ENCODE measurements at regions not wholly inside any gene's neighbourhood (a gene's known extent, or its start where the extent isn't known, plus 50 kb on each side); places are given as distances from the start of the nearest gene placed in this dataset.

DNA sequence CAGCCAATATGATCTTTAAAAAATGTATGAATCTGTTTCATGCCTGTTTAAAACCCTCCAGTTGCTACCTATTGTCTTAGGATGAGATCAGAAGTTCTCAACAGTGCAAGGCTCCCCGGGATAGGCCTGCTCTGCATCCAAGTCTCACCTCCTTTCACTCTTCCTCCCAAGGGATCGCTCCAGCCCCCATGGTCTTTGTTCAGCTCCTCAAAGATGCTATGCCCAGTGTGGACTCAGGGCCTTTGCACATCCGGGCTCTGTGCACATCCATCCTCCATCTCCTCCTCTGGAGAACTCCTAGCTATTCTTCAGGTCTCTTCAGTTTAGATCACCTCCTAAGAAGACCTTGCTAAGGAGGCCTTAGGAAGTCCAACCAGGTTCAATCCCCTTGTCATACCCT is 82.7 kb upstream of the LEP start:
- H3K4me3 ChIP-seq (ENCODE audit: low read depth in 1 of 5, low read length in 5 of 5), result no peak overlapping the region
- no peaks in the 10 kb centered on the region for H3K36me3 ChIP-seq (ENCODE audit: control insufficient read depth in 5 of 5, insufficient read depth in 5 of 5, low read length in 5 of 5)
- no peak overlapping the region for H3K27ac ChIP-seq (ENCODE audit: low read depth, low read length)
- H3K4me1 ChIP-seq (ENCODE audit: control insufficient read depth in 5 of 5, insufficient read depth in 5 of 5, low read length in 5 of 5), result no peaks in the 10 kb centered on the region
- no peak overlapping the region for H3K9ac ChIP-seq (ENCODE audit: low read length in 5 of 5)
- H3K9me3 ChIP-seq (ENCODE audit: control insufficient read depth in 5 of 5, low read length in 5 of 5), result no peaks in the 10 kb centered on the region
- H3K27me3 ChIP-seq (ENCODE audit: control insufficient read depth in 5 of 5, insufficient read depth in 4 of 5, low read length in 5 of 5), result peaks cover 0 to 25% (median 10%) of the 10 kb centered on the region in 5 donors

DNA sequence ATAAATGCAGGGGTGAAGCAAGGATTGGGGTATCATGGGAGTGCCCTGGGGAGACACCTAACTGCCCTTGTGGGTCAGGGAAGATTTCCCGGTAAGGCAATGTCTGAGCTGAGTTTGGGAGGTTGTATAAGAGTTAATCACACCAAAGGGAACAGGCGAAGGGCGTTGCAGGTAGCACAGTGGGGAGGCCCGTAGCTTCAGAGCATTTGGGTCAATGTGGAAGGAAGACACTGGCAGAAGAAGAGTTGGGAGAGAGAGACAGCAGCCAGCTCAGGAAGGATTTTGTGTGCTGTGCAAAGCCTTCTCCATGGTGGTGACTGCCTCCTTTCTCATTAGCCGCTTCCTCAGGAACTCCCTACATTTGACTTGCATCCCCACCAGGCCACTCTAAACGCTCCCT is 80.8 kb upstream of the LEP start:
- no peak overlapping the region for H3K4me3 ChIP-seq (ENCODE audit: low read depth in 1 of 5, low read length in 5 of 5)
- H3K36me3 ChIP-seq (ENCODE audit: control insufficient read depth in 5 of 5, insufficient read depth in 5 of 5, low read length in 5 of 5), result no peaks in the 10 kb centered on the region
- no peaks in the 10 kb centered on the region for H3K4me1 ChIP-seq (ENCODE audit: control insufficient read depth in 5 of 5, insufficient read depth in 5 of 5, low read length in 5 of 5)
- H3K9ac ChIP-seq (ENCODE audit: low read length in 5 of 5), result no peak overlapping the region
- H3K27me3 ChIP-seq (ENCODE audit: control insufficient read depth in 5 of 5, insufficient read depth in 4 of 5, low read length in 5 of 5), result peaks cover 17 to 40% (median 29%) of the 10 kb centered on the region in 5 donors
- no peak overlapping the region for H3K27ac ChIP-seq (ENCODE audit: low read depth, low read length)
- H3K9me3 ChIP-seq (ENCODE audit: control insufficient read depth in 5 of 5, low read length in 5 of 5), result no peaks in the 10 kb centered on the region

DNA sequence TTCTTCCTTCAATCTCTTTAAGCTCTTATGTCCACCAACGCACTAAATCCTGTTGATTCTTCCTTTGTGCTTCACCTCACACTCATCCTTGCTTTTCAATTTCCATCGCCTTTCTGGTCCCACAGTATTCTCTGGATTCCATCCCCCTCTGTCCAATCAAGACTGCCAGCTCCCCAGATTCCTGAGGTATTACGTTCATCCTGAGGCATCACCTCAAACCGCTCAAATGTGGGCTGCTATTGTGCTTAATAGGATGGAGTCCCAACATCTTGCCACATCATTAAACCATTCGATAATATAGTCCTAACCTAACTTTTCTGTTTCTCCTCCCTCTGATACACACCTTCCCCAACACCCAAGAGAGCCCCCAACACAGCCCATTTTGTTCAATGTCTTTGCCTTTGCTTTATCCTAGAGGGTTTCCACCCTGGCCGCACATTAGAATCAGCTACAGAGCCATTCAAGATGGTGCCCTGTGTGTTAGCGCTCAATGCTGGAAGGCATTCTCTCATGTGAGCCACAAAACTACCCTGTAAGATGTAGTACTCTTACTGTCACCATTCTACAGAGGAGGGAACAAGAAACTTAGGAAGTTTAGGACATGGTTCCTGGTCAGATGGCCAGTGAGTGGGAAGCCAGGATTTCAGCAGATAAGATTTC is 79.5 kb upstream of the LEP start:
- H3K27ac ChIP-seq (ENCODE audit: low read depth, low read length), result no peak overlapping the region
- no peaks in the 10 kb centered on the region for H3K36me3 ChIP-seq (ENCODE audit: control insufficient read depth in 5 of 5, insufficient read depth in 5 of 5, low read length in 5 of 5)
- H3K4me3 ChIP-seq (ENCODE audit: low read depth in 1 of 5, low read length in 5 of 5), result no peak overlapping the region
- peaks cover 26 to 51% (median 41%) of the 10 kb centered on the region in 5 donors for H3K27me3 ChIP-seq (ENCODE audit: control insufficient read depth in 5 of 5, insufficient read depth in 4 of 5, low read length in 5 of 5)
- H3K9me3 ChIP-seq (ENCODE audit: control insufficient read depth in 5 of 5, low read length in 5 of 5), result no peaks in the 10 kb centered on the region
- peaks cover 0 to 7% (median 5%) of the 10 kb centered on the region in 5 donors for H3K4me1 ChIP-seq (ENCODE audit: control insufficient read depth in 5 of 5, insufficient read depth in 5 of 5, low read length in 5 of 5)
- H3K9ac ChIP-seq (ENCODE audit: low read length in 5 of 5), result no peak overlapping the region

DNA sequence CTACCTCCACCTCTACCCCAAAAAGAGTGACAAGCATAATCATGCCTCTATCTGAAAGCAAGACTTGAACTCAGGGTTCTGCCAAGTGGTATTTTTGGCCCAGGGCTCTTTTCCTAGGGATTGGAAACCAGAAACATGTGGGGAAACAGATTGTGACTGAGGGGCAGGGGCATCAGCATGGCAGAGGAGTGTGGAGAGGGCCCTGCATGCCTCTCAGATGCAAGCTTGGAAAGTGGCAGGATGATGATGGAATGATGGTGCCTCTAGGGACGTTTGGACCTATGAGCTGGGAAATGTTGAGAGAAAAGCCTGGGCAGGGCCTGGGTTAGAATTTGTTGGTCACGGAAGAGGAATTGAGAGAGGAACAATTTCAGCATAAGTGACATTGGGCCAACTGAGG is 78.4 kb upstream of the LEP start:
- peaks cover 0 to 16% (median 14%) of the 10 kb centered on the region in 5 donors for H3K4me1 ChIP-seq (ENCODE audit: control insufficient read depth in 5 of 5, insufficient read depth in 5 of 5, low read length in 5 of 5)
- no peaks in the 10 kb centered on the region for H3K36me3 ChIP-seq (ENCODE audit: control insufficient read depth in 5 of 5, insufficient read depth in 5 of 5, low read length in 5 of 5)
- no peak overlapping the region for H3K9ac ChIP-seq (ENCODE audit: low read length in 5 of 5)
- H3K27ac ChIP-seq (ENCODE audit: low read depth, low read length), result no peak overlapping the region
- no peaks in the 10 kb centered on the region for H3K9me3 ChIP-seq (ENCODE audit: control insufficient read depth in 5 of 5, low read length in 5 of 5)
- peaks cover 26 to 59% (median 49%) of the 10 kb centered on the region in 5 donors for H3K27me3 ChIP-seq (ENCODE audit: control insufficient read depth in 5 of 5, insufficient read depth in 4 of 5, low read length in 5 of 5)
- H3K4me3 ChIP-seq (ENCODE audit: low read depth in 1 of 5, low read length in 5 of 5), result no peak overlapping the region

DNA sequence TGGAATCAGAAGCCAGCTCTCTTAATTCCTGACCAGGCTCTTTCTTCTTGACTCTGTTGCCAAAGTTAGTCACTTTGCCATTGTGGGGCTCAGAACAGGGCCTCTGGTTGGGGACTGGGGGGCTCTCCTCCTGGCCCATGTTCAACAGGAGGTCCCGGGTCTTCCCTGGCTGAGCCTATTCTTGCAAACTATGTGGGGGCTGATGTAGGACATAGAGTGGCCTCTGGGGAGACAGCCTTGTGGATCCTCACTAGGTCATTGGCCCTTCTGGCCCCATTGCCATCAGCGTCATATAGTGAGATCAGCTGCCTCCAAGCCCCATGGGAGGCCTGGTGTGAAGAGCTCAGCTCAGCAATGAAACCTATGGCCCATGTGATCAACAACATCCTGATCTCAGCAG is 77.6 kb upstream of the LEP start:
- Histone ChIP-seq H3K4me1 (ENCODE audit: control insufficient read depth in 5 of 5, insufficient read depth in 5 of 5, low read length in 5 of 5) (peaks cover 0 to 24% (median 22%) of the 10 kb centered on the region in 5 donors), H3K27me3 (ENCODE audit: control insufficient read depth in 5 of 5, insufficient read depth in 4 of 5, low read length in 5 of 5) (peaks cover 34 to 65% (median 54%) of the 10 kb centered on the region in 5 donors), H3K4me3 (ENCODE audit: low read depth in 1 of 5, low read length in 5 of 5) (no peak overlapping the region), H3K36me3 (ENCODE audit: control insufficient read depth in 5 of 5, insufficient read depth in 5 of 5, low read length in 5 of 5) (no peaks in the 10 kb centered on the region), H3K27ac (ENCODE audit: low read depth, low read length) (no peak overlapping the region), H3K9ac (ENCODE audit: low read length in 5 of 5) (no peak overlapping the region), H3K9me3 (ENCODE audit: control insufficient read depth in 5 of 5, low read length in 5 of 5) (no peaks in the 10 kb centered on the region)

DNA sequence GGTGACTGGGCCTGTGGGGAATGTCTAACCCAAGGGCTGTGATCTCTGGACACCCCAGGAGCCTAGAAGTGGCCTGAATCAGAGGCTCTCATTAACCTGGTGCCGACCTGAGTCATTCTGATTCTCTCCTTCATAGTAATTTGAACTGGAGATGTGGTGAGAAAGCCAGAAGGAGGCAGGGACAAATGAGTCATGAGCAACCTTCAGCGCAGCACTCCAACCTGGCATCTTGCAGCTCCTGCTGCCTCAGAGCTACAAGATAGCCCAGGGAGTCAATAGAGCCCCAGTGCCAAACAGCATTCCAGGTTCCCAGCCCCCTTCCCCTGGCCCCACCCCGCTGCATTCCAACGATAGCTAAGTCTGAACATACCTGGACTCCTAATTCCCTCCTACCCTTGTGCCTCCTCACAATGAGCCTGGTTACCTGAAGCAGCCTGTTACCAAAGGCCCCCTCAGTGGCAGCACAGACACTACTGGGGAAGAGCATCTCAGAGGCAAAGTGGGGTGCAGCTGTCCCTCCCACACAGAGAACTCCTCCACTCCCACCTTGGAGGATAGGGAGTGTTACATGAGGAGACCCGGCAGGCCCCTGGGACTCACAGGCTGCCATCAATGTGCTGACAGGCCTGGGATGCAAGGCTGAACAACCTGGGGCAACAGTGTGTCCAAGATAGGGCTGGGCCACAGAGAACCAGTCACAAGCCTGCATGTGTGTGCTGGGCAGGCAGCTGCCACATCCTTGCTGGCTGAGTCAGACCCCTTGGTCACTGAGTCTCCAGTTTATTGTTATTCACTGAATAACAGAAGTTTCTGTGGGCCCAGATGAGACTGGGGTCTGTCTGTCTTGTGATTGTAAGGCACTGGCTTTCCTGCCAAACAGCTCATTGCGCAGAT is 76.8 kb upstream of the LEP start:
- H3K4me1 ChIP-seq (ENCODE audit: control insufficient read depth in 5 of 5, insufficient read depth in 5 of 5, low read length in 5 of 5), result peaks cover 0 to 27% (median 23%) of the 10 kb centered on the region in 5 donors
- no peak overlapping the region for H3K4me3 ChIP-seq (ENCODE audit: low read depth in 1 of 5, low read length in 5 of 5)
- no peaks in the 10 kb centered on the region for H3K9me3 ChIP-seq (ENCODE audit: control insufficient read depth in 5 of 5, low read length in 5 of 5)
- H3K27me3 ChIP-seq (ENCODE audit: control insufficient read depth in 5 of 5, insufficient read depth in 4 of 5, low read length in 5 of 5), result peaks cover 42 to 72% (median 61%) of the 10 kb centered on the region in 5 donors
- no peak overlapping the region for H3K27ac ChIP-seq (ENCODE audit: low read depth, low read length)
- H3K9ac ChIP-seq (ENCODE audit: low read length in 5 of 5), result no peak overlapping the region
- H3K36me3 ChIP-seq (ENCODE audit: control insufficient read depth in 5 of 5, insufficient read depth in 5 of 5, low read length in 5 of 5), result no peaks in the 10 kb centered on the region

DNA sequence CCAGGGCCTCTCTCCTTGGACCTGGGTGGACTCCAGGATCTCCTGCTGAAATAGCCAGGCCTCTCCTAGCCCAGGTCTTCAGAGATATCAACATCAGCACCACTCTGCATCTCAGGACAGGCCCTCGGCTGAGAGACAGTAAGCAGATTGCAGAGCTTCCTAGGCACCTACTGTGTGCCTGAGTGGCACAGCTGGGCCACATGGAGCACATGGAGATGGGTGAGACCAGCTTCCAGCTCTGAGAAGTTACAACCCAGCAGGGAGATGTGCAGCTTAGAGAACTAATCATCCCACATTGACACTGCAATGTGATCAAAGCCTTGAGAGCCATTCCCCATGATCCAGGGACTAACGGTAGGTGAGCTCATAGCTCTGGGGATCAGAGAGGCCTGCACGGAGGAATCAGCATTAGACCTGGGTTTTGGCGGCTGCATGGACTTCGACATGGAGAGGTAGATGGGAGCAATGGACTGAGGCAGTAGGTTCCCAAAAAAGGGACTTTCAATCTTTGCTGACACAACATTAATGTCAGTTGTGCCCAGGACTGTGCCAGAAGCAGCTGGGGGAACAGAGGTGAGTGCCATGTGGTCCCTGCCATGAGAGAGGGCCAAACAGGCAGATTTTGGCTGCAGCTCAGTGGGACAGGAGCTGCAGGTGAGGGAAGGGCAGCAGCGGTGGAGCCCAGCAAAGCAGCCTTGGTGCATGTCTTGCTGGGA is 76.0 kb upstream of the LEP start:
- no peak overlapping the region for H3K9ac ChIP-seq (ENCODE audit: low read length in 5 of 5)
- peaks cover 0 to 27% (median 23%) of the 10 kb centered on the region in 5 donors for H3K4me1 ChIP-seq (ENCODE audit: control insufficient read depth in 5 of 5, insufficient read depth in 5 of 5, low read length in 5 of 5)
- no peaks in the 10 kb centered on the region for H3K9me3 ChIP-seq (ENCODE audit: control insufficient read depth in 5 of 5, low read length in 5 of 5)
- no peaks in the 10 kb centered on the region for H3K36me3 ChIP-seq (ENCODE audit: control insufficient read depth in 5 of 5, insufficient read depth in 5 of 5, low read length in 5 of 5)
- H3K27me3 ChIP-seq (ENCODE audit: control insufficient read depth in 5 of 5, insufficient read depth in 4 of 5, low read length in 5 of 5), result peaks cover 48 to 80% (median 69%) of the 10 kb centered on the region in 5 donors
- H3K27ac ChIP-seq (ENCODE audit: low read depth, low read length), result no peak overlapping the region
- no peak overlapping the region for H3K4me3 ChIP-seq (ENCODE audit: low read depth in 1 of 5, low read length in 5 of 5)

DNA sequence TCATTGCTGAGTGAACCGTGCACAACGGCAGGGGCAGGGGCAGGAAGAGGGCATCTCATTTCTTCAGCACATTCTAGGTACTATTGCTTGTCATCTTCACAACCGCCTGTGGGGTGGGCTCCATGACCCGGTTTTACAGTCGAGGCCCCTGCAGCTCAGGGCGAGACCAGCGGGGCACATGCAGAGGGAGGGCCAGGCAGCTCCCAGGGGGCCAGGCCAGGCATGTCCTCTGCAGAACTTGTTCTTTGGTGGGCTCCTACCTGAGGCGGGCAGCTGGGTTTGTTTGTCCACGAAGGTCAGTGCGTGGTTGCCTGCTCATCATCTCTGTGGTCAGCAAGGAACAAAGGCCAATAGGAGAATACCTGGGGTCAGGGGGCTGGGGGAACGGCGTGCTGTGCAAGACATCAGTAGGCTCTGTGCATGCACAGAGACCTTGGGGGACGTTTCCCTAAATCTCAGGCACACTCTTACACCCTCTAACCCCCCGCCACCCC is 75.1 kb upstream of the LEP start:
- Histone ChIP-seq H3K4me3 (ENCODE audit: low read depth in 1 of 5, low read length in 5 of 5) (peak overlapping the region in 1 of 5 donors; percentile 65), H3K27me3 (ENCODE audit: control insufficient read depth in 5 of 5, insufficient read depth in 4 of 5, low read length in 5 of 5) (peaks cover 53 to 82% (median 69%) of the 10 kb centered on the region in 5 donors), H3K4me1 (ENCODE audit: control insufficient read depth in 5 of 5, insufficient read depth in 5 of 5, low read length in 5 of 5) (peaks cover 0 to 27% (median 23%) of the 10 kb centered on the region in 5 donors), H3K9ac (ENCODE audit: low read length in 5 of 5) (no peak overlapping the region), H3K36me3 (ENCODE audit: control insufficient read depth in 5 of 5, insufficient read depth in 5 of 5, low read length in 5 of 5) (no peaks in the 10 kb centered on the region), H3K9me3 (ENCODE audit: control insufficient read depth in 5 of 5, low read length in 5 of 5) (no peaks in the 10 kb centered on the region), H3K27ac (ENCODE audit: low read depth, low read length) (no peak overlapping the region)

DNA sequence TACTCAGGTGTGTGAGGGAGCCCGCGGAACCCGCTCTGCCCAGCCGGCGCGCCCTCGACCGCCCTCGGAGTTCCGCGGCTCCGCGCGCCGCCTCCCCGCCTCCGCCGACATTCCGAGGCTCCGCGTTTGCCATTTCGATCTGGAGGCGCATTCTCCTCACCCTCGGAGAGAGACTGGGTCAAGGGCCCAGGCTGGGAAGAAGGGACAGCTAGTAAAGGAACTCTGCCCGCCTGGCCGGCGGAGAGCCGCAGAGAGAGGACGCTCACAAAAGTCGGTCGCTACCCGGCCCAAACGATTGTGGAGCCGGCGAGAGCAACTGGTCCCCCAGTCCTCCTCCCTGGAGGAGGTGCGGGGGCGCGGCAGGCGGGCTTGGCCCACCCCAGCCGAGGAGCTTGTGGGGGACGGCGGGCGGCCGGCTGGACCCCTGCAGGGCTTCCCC is 74.5 kb upstream of the LEP start:
- Histone ChIP-seq H3K36me3 (ENCODE audit: control insufficient read depth in 5 of 5, insufficient read depth in 5 of 5, low read length in 5 of 5) (no peaks in the 10 kb centered on the region), H3K9ac (ENCODE audit: low read length in 5 of 5) (no peak overlapping the region), H3K4me3 (ENCODE audit: low read depth in 1 of 5, low read length in 5 of 5) (peak overlapping the region; percentile 36 to 65 (median 53)), H3K27me3 (ENCODE audit: control insufficient read depth in 5 of 5, insufficient read depth in 4 of 5, low read length in 5 of 5) (peaks cover 57 to 89% (median 74%) of the 10 kb centered on the region in 5 donors), H3K9me3 (ENCODE audit: control insufficient read depth in 5 of 5, low read length in 5 of 5) (no peaks in the 10 kb centered on the region), H3K27ac (ENCODE audit: low read depth, low read length) (no peak overlapping the region), H3K4me1 (ENCODE audit: control insufficient read depth in 5 of 5, insufficient read depth in 5 of 5, low read length in 5 of 5) (peaks cover 0 to 27% (median 23%) of the 10 kb centered on the region in 5 donors)

Data from subcutaneous abdominal adipose tissue (tissue), 5 donors.